Left cardiac atrium (tissue), 4 donors: ENCODE measurements at regions not wholly inside any gene's neighbourhood (a gene's known extent, or its start where the extent isn't known, plus 50 kb on each side); places are given as distances from the start of the nearest gene placed in this dataset.
"Not testable (repeated sequence)": the region's sequence is repeated elsewhere in the genome, so short reads cannot be mapped to it uniquely, and the experiment has no call there.

Experiments used
- ATAC-seq, 2 donors: fragments of 200-7000 bp; cut with Tn5 transposase; one replicate each; pipeline ENCODE4 v1.9.1; 2020; ENCODE audit warnings: mild to moderate bottlenecking in 2 of 2, moderate library complexity in 2 of 2
- DNase-seq: peaks from one replicate; pipeline ENCODE4 v3.0.0-alpha.2; 2020
- intact Hi-C, 2 donors: fragments of 100-400 bp; cut with DNase I; formaldehyde crosslinking; loops; one replicate each; pipeline versions ENCODE4 v1.14.1 to v1.15.1; 2022 to 2023
- donor health status: DM: no; HTN: yes; CAD: no.
- donor health status: DM: no; HTN: yes; CAD: no; lungs with severe emphysema.
- donor health status: DM: yes; HTN: yes; CAD: no.
- donor health status: Dilated cardiomyopathy.

DNA sequence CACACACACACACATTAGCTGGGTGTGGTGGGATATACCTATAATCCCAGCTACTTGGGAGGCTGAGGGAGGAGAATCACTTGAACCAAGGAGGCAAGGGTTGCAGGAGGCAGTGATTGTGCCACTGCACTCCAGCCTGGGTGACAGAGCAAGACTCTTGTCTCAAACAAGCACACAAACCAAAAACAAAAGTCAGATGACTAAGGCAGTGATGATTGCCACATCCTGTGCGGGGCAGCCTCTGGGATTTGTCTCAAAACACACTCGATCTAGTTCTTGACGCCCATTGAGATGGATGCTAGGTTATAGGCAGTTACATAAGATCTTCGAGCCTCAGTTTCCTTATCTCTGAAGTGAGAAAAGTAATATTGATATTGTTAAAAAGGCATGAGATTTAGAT is 57.8 kb upstream of the NBPF8 start:
- intact Hi-C loops, ATAC-seq: not testable (repeated sequence)
- peak; percentile 18 for DNase-seq

DNA sequence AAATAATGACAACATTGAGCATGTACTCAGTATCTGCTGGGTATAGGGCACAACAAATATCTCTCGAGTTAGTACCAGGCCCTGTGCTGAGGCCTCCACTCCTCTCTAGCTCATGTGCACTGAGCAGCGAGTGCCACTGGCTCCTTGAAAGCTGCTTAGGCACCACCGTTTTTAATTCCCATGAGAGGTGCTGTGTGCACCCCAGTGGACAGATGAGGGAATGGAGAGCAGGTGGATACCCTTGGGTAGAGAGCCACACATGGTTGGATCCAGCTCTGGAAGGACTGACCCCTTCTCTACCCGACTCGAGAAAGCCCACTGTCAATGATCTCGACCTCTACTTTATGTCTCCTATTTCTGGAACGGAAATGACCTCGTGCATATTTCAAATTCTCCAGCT is 58.7 kb upstream of the NBPF8 start:
- ATAC-seq, DNase-seq, intact Hi-C loops: not testable (repeated sequence)

GRCh38 chr1:120354618-120355184 is 60.1 kb upstream of the NBPF8 start:
- ATAC-seq (peak; percentile 100), DNase-seq (peak; percentile 62)
- intact Hi-C loops, result not testable (repeated sequence)

- intact Hi-C loops, ATAC-seq: not testable (repeated sequence)
- peak; percentile 17 for DNase-seq
These were observed 72.4 kb upstream of the NBPF8 start for GRCh38 chr1:120342231-120343073.

GRCh38 chr1:120341756-120342155 is 73.1 kb upstream of the NBPF8 start:
- intact Hi-C loops, result not testable (repeated sequence)
- DNase-seq (peak; percentile 23), ATAC-seq (peak in 1 of 2 donors; percentile 61)

GRCh38 chr1:120340838-120341751 is 73.7 kb upstream of the NBPF8 start:
- ATAC-seq, intact Hi-C loops: not testable (repeated sequence)
- DNase-seq, result peak; percentile 24

DNA sequence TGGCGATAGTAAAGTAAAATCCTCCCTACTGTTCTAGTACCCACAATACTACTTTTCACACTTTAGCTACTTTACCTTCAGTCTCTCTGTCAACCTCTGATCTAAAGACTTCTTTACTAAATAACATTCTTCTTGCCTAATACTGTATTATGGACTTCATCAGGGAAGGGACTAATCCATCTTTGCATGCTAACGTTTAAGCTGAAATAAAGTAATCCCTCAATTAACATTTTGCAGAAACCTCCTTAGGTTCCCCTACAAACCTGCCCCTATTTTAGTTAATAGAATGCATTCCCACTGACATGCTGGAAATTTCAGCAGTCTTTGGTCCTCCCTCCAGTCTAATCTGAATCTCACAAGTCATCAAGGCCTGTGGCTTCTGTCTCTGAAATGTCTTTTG is 99.1 kb upstream of the NBPF8 start:
- intact Hi-C loops, DNase-seq, ATAC-seq: not testable (repeated sequence)

GRCh38 chr1:120311930-120312329 is 102.9 kb upstream of the NBPF8 start:
- intact Hi-C loops, ATAC-seq, DNase-seq: not testable (repeated sequence)

DNA sequence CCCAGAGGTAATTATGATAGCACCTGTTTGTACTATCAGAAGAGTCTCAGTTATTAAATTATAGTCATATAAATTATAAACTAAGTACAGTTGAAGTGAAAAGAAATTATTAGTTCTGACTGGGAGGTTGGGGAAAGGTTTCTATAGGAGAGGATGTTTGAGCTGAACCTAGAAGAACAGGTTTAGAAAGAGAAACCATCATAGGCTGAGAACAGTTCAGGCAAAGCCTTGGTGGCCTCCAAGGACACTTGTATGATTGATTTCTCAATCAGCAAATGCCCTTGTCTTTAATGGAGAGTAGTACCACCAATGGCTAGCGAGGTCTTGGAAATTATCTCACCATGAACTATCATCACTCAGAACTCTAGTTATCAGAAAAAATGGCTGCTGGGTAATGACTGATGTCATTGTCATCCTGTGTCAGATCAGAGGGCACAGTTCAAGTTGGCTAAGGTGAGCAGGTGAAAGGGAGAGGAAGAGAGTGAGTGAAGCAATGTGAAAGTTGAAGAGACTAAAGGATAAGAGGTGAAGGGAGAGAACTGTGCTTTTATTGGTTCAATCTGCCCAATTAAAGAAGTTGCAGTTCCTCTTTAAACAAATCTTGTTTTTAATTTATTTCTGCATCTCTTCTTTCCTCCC is 105.8 kb upstream of the NBPF8 start:
- DNase-seq, intact Hi-C loops, ATAC-seq: not testable (repeated sequence)

DNA sequence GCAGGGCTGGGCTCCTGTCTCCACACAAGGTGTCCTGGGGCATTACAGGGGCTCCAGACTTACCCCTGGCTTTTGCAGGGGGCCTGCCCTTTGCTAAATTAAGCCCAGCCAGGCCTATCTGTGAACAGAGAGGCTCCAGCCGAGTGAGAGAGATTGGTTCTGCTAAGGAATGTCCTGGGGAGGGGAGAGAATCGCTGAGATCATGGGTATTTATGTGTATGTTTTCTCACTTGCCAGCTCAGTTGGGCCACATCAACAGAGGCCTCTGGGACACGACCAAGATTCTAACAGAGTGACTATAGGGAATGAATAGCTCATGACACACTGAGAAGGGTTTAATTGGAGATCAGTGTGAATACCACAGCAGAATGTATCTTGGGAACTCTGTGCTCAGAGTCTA is 109.8 kb upstream of the NBPF8 start:
- intact Hi-C loops, DNase-seq: not testable (repeated sequence)
- ATAC-seq, result peak; percentile 92 to 93

DNA sequence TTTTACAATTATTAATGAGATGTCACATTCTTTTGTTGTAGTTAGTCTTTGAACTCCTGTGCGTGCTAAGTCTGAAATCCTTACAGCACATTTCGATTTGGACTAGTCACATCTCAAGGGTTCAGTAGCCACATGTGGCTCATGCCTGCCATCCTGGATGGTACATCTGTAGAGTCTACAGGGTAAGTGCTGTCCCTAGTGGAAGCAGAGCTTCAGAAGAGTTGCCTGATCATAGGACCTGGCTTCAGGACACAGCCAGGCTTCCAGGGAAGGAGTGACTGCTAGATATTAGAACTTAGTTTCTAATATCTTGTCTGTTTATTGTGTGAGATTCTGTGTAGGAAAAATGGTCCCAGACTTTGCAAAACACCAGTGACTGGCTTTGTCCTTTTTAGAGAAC is 110.5 kb upstream of the NBPF8 start:
- intact Hi-C loops, DNase-seq: not testable (repeated sequence)
- ATAC-seq, result peak; percentile 56 to 70

- intact Hi-C loops, result not testable (repeated sequence)
- ATAC-seq, result peak; percentile 39 to 70
These were observed 115.3 kb upstream of the NBPF8 start for GRCh38 chr1:120299433-120300057.

GRCh38 chr1:120298487-120298886 is 116.3 kb upstream of the NBPF8 start:
- ATAC-seq, DNase-seq, intact Hi-C loops: not testable (repeated sequence)

More at GRCh38 chr1:120299433-120300057, 115.3 kb upstream of the NBPF8 start:
- DNase-seq, result not testable (repeated sequence)

DNA sequence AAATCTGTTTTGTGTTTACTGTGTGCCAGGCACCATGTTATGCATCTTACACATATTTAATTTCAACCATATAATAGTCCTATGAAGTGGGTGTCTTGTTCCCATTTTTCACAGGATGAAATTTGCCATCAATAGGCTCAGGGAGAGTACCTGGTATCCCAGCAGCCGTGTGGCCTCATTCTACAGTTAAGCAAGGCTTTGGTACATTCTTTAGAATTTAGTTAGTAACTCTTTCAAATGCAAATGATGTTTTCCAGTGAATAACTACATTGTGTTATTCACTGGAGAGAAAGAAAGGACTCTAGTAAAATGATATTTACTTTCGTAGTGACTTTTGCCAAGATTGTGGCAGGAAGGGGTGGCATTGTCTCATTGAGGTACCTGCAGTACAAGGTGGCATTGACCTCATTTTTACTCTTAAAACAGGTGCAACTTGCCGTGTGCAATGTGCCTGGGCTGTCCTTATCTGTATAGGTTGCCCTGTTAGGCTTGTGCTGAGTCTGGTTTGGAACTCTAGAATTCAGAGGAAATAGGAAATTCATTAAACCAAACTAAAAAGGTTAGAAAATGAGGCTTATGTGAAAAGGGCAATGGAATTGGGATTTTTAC is 117.4 kb upstream of the NBPF8 start:
- ATAC-seq, intact Hi-C loops, DNase-seq: not testable (repeated sequence)

GRCh38 chr1:120290105-120290504 is 113.8 kb upstream of the SEC22B start:
- ATAC-seq, intact Hi-C loops, DNase-seq: not testable (repeated sequence)

GRCh38 chr1:120289601-120290074 is 113.3 kb upstream of the SEC22B start:
- intact Hi-C loops, DNase-seq, ATAC-seq: not testable (repeated sequence)

GRCh38 chr1:120288814-120289600 is 112.7 kb upstream of the SEC22B start:
- intact Hi-C loops, DNase-seq: not testable (repeated sequence)
- ATAC-seq, result peak; percentile 83 to 94
